ENCODE measurements at regions not wholly inside any gene's neighbourhood (a gene's known extent, or its start where the extent isn't known, plus 50 kb on each side); places are given as distances from the start of the nearest gene placed in this dataset.

GRCh38 chr3:152629363-152630122 lies 205.4 kb upstream of the P2RY1 start:
- TF ChIP-seq CTBP1 (IDR thresholded peaks at IDR 0.05; ENCODE audit: borderline replicate concordance), result no peak
- TF ChIP-seq FOXK2 (IDR thresholded peaks at IDR 0.05), result no peak
- TF ChIP-seq SP1 (IDR thresholded peaks at IDR 0.05), result no peak
- no peak for TF ChIP-seq NFRKB (IDR thresholded peaks at IDR 0.05)
- TF ChIP-seq BHLHE40 (IDR thresholded peaks at IDR 0.05; ENCODE audit: borderline replicate concordance), result no peak
- no peak for TF ChIP-seq FOXA1 (IDR thresholded peaks at IDR 0.05)
- no peak for TF ChIP-seq FOXM1 (IDR thresholded peaks at IDR 0.05; ENCODE audit: borderline replicate concordance)
- TF ChIP-seq TARDBP (IDR thresholded peaks at IDR 0.05), result no peak
- TF ChIP-seq ZNF384 (IDR thresholded peaks at IDR 0.05), result no peak
- no peak for TF ChIP-seq LEF1 (IDR thresholded peaks at IDR 0.05; ENCODE audit: borderline replicate concordance)
- TF ChIP-seq HDGF (IDR thresholded peaks at IDR 0.05; ENCODE audit: borderline replicate concordance), result no peak
- no peak for TF ChIP-seq PKNOX1 (IDR thresholded peaks at IDR 0.05)
- no peak for TF ChIP-seq ELF4 (IDR thresholded peaks at IDR 0.05)
